ENCODE measurements at regions not wholly inside any gene's neighbourhood (a gene's known extent, or its start where the extent isn't known, plus 50 kb on each side); places are given as distances from the start of the nearest gene placed in this dataset.

GRCh38 chr13:109858319-109858718, 71.9 kb upstream of the IRS2 start:
- TF ChIP-seq CTCF (IDR thresholded peaks at IDR 0.05) (no peak), POLR2A (IDR thresholded peaks at IDR 0.05) (no peak)

Data from adrenal gland (tissue), 5 donors.